HEK293T (cell line): ENCODE measurements at regions not wholly inside any gene's neighbourhood (a gene's known extent, or its start where the extent isn't known, plus 50 kb on each side); places are given as distances from the start of the nearest gene placed in this dataset.

Experiments used
- FOXA1 ChIP-seq: fragments of 450-650 bp; IDR thresholded peaks from 2 replicates; pipeline ENCODE4 v1.6.1; 2016; ENCODE audit warnings: mild to moderate bottlenecking
- NFRKB ChIP-seq: fragments of 450-650 bp; IDR thresholded peaks from 2 replicates; pipeline ENCODE4 v1.6.1; 2016; ENCODE audit warnings: mild to moderate bottlenecking, moderate library complexity
- SP1 ChIP-seq: fragments of 450-650 bp; IDR thresholded peaks from 2 replicates; pipeline ENCODE4 v1.6.1; 2017

DNA sequence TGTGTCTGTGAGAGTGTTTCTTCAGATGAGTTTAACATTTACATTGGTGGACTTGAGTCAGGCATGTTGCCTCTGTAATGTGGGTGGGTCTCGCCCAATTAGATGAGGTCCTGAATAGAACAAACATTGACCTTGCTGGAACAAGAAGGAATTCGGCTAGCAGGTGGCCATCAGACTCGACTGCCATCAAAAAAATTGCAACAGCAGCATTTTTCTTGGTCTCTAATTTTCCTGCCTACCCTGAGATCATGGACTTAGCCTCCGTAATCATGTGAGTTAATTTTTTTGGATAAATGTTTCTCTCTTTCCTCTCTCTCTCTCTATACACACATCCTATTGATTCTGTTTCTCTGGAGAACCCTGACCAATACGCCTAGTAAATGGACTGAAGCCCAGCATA is 83.8 kb upstream of the ST6GAL2 start:
- TF ChIP-seq NFRKB (no peak), SP1 (no peak), FOXA1 (no peak)
